ENCODE measurements at regions not wholly inside any gene's neighbourhood (a gene's known extent, or its start where the extent isn't known, plus 50 kb on each side); places are given as distances from the start of the nearest gene placed in this dataset.
"Not testable (repeated sequence)": the region's sequence is repeated elsewhere in the genome, so short reads cannot be mapped to it uniquely, and the experiment has no call there.

DNA sequence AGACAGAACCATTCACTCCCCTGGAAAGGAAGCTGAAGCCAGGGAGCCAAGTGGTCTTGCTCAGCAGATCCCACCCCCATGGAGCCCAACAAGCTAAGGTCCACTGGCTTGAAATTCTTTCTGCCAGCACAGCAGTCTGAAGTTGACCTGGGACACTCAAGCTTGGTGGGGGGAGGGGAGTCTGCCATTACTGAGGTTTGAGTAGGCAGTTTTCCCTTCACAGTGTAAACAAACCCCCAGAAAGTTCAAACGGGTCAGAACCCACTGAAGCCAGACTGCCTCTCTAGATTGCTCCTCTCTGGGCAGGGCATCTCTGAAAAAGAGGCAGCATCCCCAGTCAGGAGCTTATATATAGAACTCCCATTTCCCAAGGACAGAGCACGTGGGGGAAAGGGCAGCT lies 72.8 kb upstream of the NECTIN3 start:
- TF ChIP-seq EZH2 (IDR thresholded peaks at IDR 0.05; ENCODE audit: low read length, unreplicated experiment); EZH2phosphoT487 (IDR thresholded peaks at IDR 0.05; ENCODE audit: borderline replicate concordance, low read length): not testable (repeated sequence)
- TF ChIP-seq, protein P1, sequence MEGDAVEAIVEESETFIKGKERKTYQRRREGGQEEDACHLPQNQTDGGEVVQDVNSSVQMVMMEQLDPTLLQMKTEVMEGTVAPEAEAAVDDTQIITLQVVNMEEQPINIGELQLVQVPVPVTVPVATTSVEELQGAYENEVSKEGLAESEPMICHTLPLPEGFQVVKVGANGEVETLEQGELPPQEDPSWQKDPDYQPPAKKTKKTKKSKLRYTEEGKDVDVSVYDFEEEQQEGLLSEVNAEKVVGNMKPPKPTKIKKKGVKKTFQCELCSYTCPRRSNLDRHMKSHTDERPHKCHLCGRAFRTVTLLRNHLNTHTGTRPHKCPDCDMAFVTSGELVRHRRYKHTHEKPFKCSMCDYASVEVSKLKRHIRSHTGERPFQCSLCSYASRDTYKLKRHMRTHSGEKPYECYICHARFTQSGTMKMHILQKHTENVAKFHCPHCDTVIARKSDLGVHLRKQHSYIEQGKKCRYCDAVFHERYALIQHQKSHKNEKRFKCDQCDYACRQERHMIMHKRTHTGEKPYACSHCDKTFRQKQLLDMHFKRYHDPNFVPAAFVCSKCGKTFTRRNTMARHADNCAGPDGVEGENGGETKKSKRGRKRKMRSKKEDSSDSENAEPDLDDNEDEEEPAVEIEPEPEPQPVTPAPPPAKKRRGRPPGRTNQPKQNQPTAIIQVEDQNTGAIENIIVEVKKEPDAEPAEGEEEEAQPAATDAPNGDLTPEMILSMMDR (conservative IDR thresholded peaks at IDR 0.05; ENCODE audit: low read depth, low read length), result not testable (repeated sequence)

Measured in PC-3 (cell line).